Fibroblast of upper back skin (primary cell): ENCODE measurements at regions not wholly inside any gene's neighbourhood (a gene's known extent, or its start where the extent isn't known, plus 50 kb on each side); places are given as distances from the start of the nearest gene placed in this dataset.

ENCODE experiments used
- DNase-seq: peaks from one replicate; pipeline ENCODE4 v3.0.0-alpha.2; 2013

DNA sequence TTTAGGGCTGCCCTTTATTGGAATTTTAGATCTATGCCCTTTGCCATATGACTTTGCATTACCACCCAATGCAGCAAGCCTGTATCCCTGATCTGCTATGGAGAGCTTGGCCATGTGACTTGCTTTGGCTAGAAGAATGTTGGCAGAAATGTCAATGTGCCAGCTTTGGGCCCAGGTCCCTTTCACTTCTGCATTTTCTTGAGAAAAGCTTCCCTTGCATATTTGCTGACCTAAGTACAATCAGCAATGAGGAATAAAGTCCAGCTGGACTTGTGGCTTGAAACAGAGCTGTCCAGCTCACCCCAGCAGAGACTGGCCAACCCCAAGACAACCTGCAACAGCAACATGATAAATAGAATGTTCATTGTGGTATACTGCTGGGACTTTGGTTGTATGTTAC lies 135.9 kb downstream of the PAH start:
- no peak for DNase-seq

DNA sequence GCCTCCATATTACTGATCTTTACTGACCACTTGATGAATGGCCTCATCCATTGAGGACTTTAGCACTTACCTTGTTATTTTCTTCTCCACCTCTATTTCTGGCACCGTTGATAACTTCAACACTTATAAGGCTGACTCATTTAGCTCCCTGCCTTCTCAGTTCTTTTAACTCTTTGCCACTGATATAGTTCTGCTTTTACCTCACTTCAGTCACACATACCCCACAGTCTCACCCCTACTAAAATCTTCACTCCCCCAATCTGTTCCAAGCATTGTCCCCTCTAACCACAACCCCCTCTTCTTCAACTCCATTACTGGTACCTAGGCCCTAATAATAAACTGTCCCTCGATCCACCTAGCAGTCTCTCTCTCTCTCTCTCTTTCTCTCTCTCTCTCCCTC lies 141.0 kb downstream of the PAH start:
- DNase-seq, result no peak

GRCh38 chr12:102769323-102769916 lies 147.6 kb downstream of the PAH start:
- peak; percentile 78 for DNase-seq

- DNase-seq, result no peak
These were observed 150.1 kb downstream of the PAH start for GRCh38 chr12:102766961-102767360.

DNA sequence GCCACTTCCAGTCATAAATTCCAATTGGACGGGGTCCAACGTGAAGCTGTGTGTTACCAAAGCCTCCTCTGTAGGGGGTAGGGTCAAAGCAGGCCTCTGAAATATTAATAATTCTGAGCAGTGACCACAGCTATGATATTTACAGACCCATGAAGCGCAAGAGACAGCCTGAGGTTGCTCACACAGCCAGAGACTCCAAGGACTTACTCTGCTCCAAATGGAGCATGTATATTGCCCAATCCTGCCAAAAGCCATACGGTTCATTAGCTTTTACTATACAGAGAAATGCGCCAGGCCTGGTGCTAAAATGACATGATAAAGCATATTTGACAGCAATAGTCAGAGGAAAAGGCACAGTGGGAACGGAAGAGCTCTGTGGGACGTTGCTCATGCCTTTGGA lies 151.3 kb downstream of the PAH start:
- peak; percentile 87 for DNase-seq

- DNase-seq, result no peak
These were observed 153.6 kb downstream of the PAH start for GRCh38 chr12:102763471-102763870.

DNA sequence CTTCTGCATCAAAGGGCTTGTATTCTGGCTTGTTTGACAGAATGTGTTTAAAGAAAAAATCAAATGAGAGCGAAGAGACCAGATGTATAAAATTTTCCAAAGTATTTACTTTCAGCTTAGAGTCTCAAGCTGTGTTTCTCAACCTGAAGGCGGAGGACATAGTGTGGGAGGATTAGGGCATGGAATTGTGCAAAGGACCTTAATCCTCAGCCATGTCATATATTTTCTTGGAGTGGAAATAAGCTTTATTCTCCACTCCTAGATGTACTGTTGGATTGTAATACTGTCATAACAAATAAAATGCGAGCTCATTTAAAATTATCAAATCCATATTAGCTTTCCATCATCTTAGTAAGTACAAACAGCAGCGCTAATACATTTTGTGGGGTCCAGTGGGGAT lies 154.0 kb downstream of the PAH start:
- DNase-seq, result no peak

DNA sequence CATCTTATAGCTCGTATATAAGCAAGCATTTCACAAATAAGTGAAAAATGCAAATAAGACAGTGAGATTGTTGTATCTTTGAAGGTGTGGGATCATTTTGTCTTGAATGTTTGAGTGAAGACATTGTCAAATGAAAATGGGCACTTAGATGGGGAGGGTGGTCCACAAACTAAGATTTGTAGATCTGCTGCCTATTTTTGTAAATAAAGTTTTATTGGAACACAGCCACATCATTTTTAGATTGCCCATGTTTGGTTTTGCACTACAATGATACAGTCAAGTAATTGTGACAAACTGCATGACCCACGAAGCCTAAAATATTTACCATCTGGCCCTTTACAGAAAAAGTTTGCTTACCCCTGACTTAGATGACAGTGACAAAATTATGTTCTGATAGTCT lies 156.7 kb downstream of the PAH start:
- DNase-seq, result no peak

- DNase-seq, result peak; percentile 54
These were observed 157.6 kb downstream of the PAH start for GRCh38 chr12:102759466-102759865.

- DNase-seq, result peak; percentile 17
These were observed 159.2 kb downstream of the PAH start for GRCh38 chr12:102757882-102758226.

DNA sequence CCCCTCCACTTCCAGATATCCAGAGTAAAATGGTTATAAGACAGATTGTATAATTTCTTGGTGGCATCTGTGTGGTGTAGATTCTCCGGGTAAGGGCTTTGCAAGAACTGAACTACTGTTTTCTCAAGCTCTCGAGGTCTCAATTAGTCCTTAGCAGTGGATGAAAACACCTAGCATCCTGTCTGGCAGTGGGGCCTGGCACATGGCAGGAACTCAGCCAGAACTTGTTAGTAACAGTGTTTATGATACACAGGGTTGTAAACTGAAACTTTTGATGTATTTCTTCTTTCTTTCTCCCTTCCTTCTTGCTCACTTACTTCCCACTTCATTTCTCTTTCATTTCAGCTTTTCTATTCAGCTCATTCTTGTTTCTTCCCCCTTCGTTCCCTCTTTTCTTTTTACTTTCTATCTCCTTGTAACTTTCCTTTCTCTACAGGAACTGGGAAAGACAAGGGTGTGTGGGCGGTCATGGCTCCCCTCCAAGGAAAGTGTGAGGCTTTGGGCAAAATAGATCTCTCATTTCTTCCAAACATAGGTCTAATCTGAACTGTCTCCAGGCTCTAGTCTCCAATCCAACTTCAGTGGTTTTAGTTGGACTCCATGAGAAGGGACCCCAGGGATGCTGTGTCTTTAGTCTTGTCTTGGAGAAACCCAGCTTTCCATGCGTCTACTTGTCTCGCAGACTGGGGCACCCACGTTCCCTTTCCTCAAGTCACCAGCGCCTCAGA lies 159.7 kb downstream of the PAH start:
- DNase-seq, result peak; percentile 15

DNA sequence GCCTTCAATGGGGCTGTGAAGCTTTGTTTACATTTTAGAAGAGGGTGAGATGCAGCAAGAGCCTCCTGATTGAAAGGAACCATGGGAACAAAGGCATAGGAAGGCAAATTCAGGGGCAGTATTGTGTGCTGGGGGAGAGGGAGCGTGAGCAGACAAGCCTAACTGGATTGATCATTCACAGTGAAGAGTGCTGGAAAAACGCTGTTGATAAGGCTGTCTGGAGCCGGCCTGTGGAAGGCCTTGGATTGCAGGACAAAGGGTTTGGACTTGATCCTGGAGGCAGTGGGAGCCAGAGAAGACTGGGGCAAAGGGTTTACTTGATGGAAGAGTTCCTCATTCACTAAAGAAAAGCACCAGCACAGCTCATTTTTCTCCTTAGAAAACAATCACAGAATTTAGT lies 160.5 kb downstream of the PAH start:
- no peak for DNase-seq

GRCh38 chr12:102755266-102755665 lies 161.8 kb downstream of the PAH start:
- DNase-seq, result no peak

DNA sequence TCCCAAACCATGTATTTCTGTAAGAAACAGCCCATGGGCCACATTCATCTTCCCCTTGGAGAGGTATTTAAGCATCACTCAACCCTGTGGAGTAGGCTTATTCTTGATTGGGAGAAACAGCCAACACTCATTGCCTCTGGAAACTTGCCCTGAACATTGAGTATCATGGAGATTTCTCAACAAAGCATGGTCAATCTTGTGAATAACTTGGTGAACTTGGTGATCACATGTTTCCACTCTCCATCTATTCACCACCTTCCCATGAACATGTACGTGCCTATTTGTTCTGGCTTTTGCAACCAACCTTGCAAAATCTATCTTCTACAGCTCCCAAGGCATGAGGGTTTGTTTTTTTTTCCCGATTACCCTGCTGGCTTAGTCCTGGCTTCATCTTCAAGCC lies 163.2 kb downstream of the PAH start:
- no peak for DNase-seq

GRCh38 chr12:102748704-102749103 lies 168.3 kb downstream of the PAH start:
- no peak for DNase-seq

DNA sequence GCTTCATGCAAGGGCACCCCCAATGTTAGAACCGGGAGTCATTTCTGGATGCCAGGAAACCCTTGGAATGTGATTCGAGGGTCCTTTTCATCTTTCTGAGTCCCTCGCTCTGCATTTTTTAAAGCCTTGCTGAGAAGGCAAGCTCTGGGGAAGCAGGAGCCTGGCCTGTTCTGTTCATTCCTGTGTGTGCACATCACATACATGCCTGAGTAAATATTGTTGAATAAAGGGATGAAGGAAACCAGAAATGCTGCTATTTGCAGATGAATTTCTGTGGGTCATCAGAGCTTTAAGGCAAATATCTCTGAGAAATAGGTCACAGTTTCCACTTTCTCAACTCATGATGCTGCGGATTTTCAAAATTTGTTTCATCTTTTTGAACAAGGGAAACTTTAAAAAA lies 170.1 kb downstream of the PAH start:
- no peak for DNase-seq

- DNase-seq, result no peak
These were observed 171.0 kb downstream of the PAH start for GRCh38 chr12:102745971-102746600.

DNA sequence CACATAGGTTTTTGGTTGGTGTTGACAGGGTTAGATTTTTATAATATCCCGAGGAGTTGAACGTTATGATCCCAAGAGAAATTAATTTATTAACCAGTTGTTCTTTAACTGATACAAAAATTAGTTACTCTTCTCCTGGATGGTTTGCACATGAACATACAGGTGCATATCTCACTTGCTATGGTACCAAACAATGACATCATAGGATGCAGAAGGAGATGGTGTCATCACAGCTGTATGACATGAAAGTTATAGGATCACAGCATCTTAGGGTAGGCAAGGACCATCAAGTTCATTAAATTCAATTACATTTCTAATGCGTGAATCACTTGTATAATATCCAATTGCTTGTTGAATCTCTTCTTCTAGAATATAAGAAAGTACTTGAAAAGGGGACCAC lies 175.8 kb downstream of the PAH start:
- no peak for DNase-seq

DNA sequence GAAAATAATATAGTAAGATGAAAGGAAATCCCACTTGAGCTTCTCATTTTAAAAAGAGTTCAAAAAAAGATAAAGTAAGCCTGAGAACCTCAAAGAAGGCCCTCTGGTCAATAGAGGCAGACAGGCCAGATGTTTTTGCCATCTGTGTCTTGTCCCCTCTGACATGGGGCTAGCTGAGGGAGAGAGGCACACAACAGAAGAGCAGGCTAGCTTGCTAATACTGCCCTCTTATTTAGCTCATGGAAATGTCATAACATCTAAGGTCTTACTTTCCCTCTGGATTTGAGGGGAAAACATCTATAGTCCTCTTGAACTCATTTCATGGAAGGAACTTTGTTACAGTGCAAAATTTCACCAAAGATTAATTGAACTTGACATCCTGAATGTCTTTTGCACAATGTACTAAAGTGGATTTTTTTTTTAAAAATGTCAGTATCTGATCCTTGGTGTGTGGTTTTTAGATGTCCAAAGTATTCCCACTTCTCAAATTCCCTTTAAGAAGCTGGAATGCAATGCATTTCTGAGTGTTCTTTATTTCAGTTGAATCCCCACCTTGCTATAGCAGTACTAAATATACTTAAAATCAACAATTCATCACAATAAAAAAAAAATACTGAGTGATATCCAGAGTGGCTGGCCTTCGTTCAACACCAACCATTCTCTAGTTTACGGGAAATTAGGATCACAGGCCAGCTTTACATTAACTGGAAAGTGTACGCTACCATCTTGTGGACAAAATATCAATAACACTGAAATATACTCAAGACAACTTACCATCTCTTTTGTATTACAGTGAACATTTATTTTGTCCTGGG lies 176.7 kb downstream of the PAH start:
- DNase-seq, result peak; percentile 74

DNA sequence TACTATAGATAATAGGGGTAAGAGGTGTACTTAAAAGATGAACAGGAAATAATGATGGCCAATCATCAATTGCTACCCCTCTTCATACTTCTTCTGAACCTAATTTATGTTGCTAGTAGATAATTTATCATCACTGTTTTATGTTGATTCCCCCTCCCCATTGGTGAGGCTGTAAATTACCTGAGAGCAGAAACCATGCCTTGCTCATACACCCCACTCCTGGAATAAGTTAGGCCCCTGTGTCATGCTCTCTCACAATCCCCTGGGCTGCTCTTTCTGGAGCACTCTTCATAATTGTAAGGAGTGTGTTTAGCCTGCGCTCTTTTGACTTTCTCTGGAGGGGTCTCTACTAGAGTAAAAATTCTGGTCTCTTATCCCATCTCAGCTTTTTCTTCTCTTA lies 180.7 kb downstream of the PAH start:
- no peak for DNase-seq

GRCh38 chr12:102735104-102735503 lies 181.9 kb downstream of the PAH start:
- no peak for DNase-seq

DNA sequence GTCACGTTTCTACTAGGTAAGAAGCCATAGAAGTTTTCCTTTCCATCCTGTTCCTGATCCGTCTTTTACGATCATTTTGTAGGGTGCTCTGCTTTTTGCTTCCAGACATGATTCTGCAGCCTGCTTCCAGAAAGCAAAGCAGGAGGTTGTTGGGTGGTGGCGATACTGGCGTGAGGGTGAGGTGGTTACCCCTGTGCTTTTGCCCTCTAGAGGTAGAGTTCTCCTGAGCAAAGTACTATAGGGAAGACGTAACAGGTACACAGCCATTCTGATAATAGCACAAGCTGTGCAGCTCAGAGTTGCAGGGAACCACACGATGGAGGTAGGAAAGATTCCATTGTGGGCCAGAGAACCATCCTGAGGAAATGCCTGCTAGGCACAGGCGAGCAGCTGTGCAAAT lies 186.0 kb downstream of the PAH start:
- no peak for DNase-seq

GRCh38 chr12:102728506-102729242 lies 188.4 kb downstream of the PAH start:
- DNase-seq, result no peak
